ENCODE measurements at regions not wholly inside any gene's neighbourhood (a gene's known extent, or its start where the extent isn't known, plus 50 kb on each side); places are given as distances from the start of the nearest gene placed in this dataset.

GRCh38 chr5:164868761-164869160 lies 1363.3 kb downstream of the MAT2B start:
- TF ChIP-seq CTCF (IDR thresholded peaks at IDR 0.05) (no peak), ZFX (IDR thresholded peaks at IDR 0.05; ENCODE audit: borderline replicate concordance) (no peak)
